ENCODE measurements at regions not wholly inside any gene's neighbourhood (a gene's known extent, or its start where the extent isn't known, plus 50 kb on each side); places are given as distances from the start of the nearest gene placed in this dataset.

- CTCF ChIA-PET: interaction anchor here (1.1 kb wide), 1 partner anchor 322 kb away, joined by 3 read pairs; no protein-coding TSS in a partner anchor
- H3K4me3 ChIP-seq (ENCODE audit: low read depth, low read length): no peak overlapping the region
- peaks cover 4% of the 10 kb centered on the region for H3K4me1 ChIP-seq (ENCODE audit: control insufficient read depth, insufficient read depth, low read length)
- POLR2A ChIA-PET: no interaction called here
- no peak overlapping the region for H3K27ac ChIP-seq (ENCODE audit: extremely low read depth, low read depth, low read length)
- H3K36me3 ChIP-seq (ENCODE audit: control insufficient read depth in 2 of 2, insufficient read depth in 1 of 2, low read length in 2 of 2): no peaks in the 10 kb centered on the region
- no peak for TF ChIP-seq SP3 (tag by site-specific recombination; IDR thresholded peaks at IDR 0.05)
- TF ChIP-seq ZNF391 (tag by site-specific recombination; IDR thresholded peaks at IDR 0.05; ENCODE audit: borderline replicate concordance, low read depth): no peak
- TF ChIP-seq ZNF624 (tag by site-specific recombination; IDR thresholded peaks at IDR 0.05): no peak
- no peak for TF ChIP-seq ZNF701 (tag by site-specific recombination; IDR thresholded peaks at IDR 0.05)
- no peak for TF ChIP-seq ZNF501 (tag by site-specific recombination; IDR thresholded peaks at IDR 0.05)
- no peak for TF ChIP-seq ZBTB6 (tag by site-specific recombination; IDR thresholded peaks at IDR 0.05)
- TF ChIP-seq ZNF629 (tag by site-specific recombination; IDR thresholded peaks at IDR 0.05): no peak
- TF ChIP-seq ZNF449 (tag by site-specific recombination; IDR thresholded peaks at IDR 0.05): no peak
- no peak for TF ChIP-seq KLF17 (tag by site-specific recombination; IDR thresholded peaks at IDR 0.05)
- TF ChIP-seq SP2 (tag by site-specific recombination; IDR thresholded peaks at IDR 0.05): no peak
- TF ChIP-seq ZNF580 (tag by site-specific recombination; IDR thresholded peaks at IDR 0.05): no peak
- no peak for TF ChIP-seq REPIN1 (tag by site-specific recombination; IDR thresholded peaks at IDR 0.05; ENCODE audit: low read depth)
- no peak for TF ChIP-seq ZNF677 (tag by site-specific recombination; IDR thresholded peaks at IDR 0.05)
- no peak for TF ChIP-seq ZNF121 (tag by site-specific recombination; IDR thresholded peaks at IDR 0.05)
- TF ChIP-seq SETDB1 (IDR thresholded peaks at IDR 0.05; ENCODE audit: insufficient read length, low read length): no peak
- no peak for TF ChIP-seq ZSCAN5A (tag by site-specific recombination; IDR thresholded peaks at IDR 0.05)
- TF ChIP-seq OSR2 (tag by site-specific recombination; IDR thresholded peaks at IDR 0.05): no peak
- H3K9me3 ChIP-seq (ENCODE audit: control insufficient read depth, insufficient read depth, low read depth, low read length): no peaks in the 10 kb centered on the region
These were observed 326.1 kb downstream of the BCL11B start for GRCh38 chr14:98945611-98946570.

GRCh38 chr14:98946940-98947339 lies 325.1 kb downstream of the BCL11B start:
- no peaks in the 10 kb centered on the region for H3K9me3 ChIP-seq (ENCODE audit: control insufficient read depth, insufficient read depth, low read depth, low read length)
- TF ChIP-seq ZNF707 (tag by site-specific recombination; IDR thresholded peaks at IDR 0.05): no peak
- no peaks in the 10 kb centered on the region for H3K36me3 ChIP-seq (ENCODE audit: control insufficient read depth in 2 of 2, insufficient read depth in 1 of 2, low read length in 2 of 2)
- H3K27ac ChIP-seq (ENCODE audit: extremely low read depth, low read depth, low read length): no peak overlapping the region
- CTCF ChIA-PET: no interaction called here
- peaks cover 4% of the 10 kb centered on the region for H3K4me1 ChIP-seq (ENCODE audit: control insufficient read depth, insufficient read depth, low read length)
- POLR2A ChIA-PET: no interaction called here
- H3K4me3 ChIP-seq (ENCODE audit: low read depth, low read length): no peak overlapping the region
